Amniotic stem cell (primary cell): ENCODE measurements at regions not wholly inside any gene's neighbourhood (a gene's known extent, or its start where the extent isn't known, plus 50 kb on each side); places are given as distances from the start of the nearest gene placed in this dataset.
"Not testable (repeated sequence)": the region's sequence is repeated elsewhere in the genome, so short reads cannot be mapped to it uniquely, and the experiment has no call there.

ENCODE experiments used
- DNase-seq: peaks from one replicate; lab custom pipeline; 2025; lab: John Stamatoyannopoulos, UW

- no peak for DNase-seq
Measured at GRCh38 chr2:36058076-36058475, 297.5 kb upstream of the CRIM1 start.

GRCh38 chr2:36052819-36053218 lies 302.8 kb upstream of the CRIM1 start:
- no peak for DNase-seq

GRCh38 chr2:36044411-36044810 lies 311.2 kb upstream of the CRIM1 start:
- DNase-seq, result no peak

- no peak for DNase-seq
Measured at GRCh38 chr2:36035137-36035536, 320.4 kb upstream of the CRIM1 start.

GRCh38 chr2:36032046-36032445 lies 323.5 kb upstream of the CRIM1 start:
- DNase-seq, result no peak

GRCh38 chr2:36031471-36031870 lies 324.1 kb upstream of the CRIM1 start:
- no peak for DNase-seq

- no peak for DNase-seq
Measured at GRCh38 chr2:36027616-36028015, 328.0 kb upstream of the CRIM1 start.

- no peak for DNase-seq
Measured at GRCh38 chr2:36013064-36013463, 342.5 kb upstream of the CRIM1 start.

- DNase-seq, result no peak
Measured at GRCh38 chr2:36006444-36006843, 349.1 kb upstream of the CRIM1 start.

GRCh38 chr2:36002941-36003340 lies 352.6 kb upstream of the CRIM1 start:
- no peak for DNase-seq

GRCh38 chr2:35997488-35997887 lies 358.1 kb upstream of the CRIM1 start:
- no peak for DNase-seq

GRCh38 chr2:35989503-35989902 lies 366.1 kb upstream of the CRIM1 start:
- DNase-seq, result no peak

GRCh38 chr2:35989040-35989439 lies 366.5 kb upstream of the CRIM1 start:
- DNase-seq, result no peak

- no peak for DNase-seq
Measured at GRCh38 chr2:35986871-35987270, 368.7 kb upstream of the CRIM1 start.

- no peak for DNase-seq
Measured at GRCh38 chr2:35978218-35978617, 377.4 kb upstream of the CRIM1 start.

- DNase-seq, result no peak
Measured at GRCh38 chr2:35976611-35977010, 379.0 kb upstream of the CRIM1 start.

GRCh38 chr2:35973737-35974132 lies 381.8 kb upstream of the CRIM1 start:
- no peak for DNase-seq

GRCh38 chr2:35973132-35973736 lies 382.3 kb upstream of the CRIM1 start:
- no peak for DNase-seq

- no peak for DNase-seq
Measured at GRCh38 chr2:35963824-35964223, 391.8 kb upstream of the CRIM1 start.

- DNase-seq, result no peak
Measured at GRCh38 chr2:35963357-35963756, 392.2 kb upstream of the CRIM1 start.

- no peak for DNase-seq
Measured at GRCh38 chr2:35962585-35963146, 392.9 kb upstream of the CRIM1 start.

- no peak for DNase-seq
Measured at GRCh38 chr2:35960596-35960995, 395.0 kb upstream of the CRIM1 start.

- DNase-seq, result not testable (repeated sequence)
Measured at GRCh38 chr2:35957053-35957452, 398.5 kb upstream of the CRIM1 start.

- no peak for DNase-seq
Measured at GRCh38 chr2:35946478-35946877, 409.1 kb upstream of the CRIM1 start.
